H1 (cell line): ENCODE measurements at regions not wholly inside any gene's neighbourhood (a gene's known extent, or its start where the extent isn't known, plus 50 kb on each side); places are given as distances from the start of the nearest gene placed in this dataset.

ENCODE experiments used
- CTCF ChIA-PET: fragments of 300-600 bp; sonication (Branson Sonifier 250); formaldehyde crosslinking; loops from one replicate; lab custom pipeline; 2021; ENCODE audit not compliant: partially characterized antibody; lab: Charles Lee
- POLR2A ChIA-PET: fragments of 300-600 bp; sonication (Branson Sonifier 250); formaldehyde crosslinking; loops from one replicate; lab custom pipeline; 2021; ENCODE audit warnings: inconsistent platforms; ENCODE audit not compliant: partially characterized antibody; lab: Charles Lee
- DNase-seq, 2 experiments: peaks; one replicate each; pipeline versions ENCODE4 v3.0.0 to v3.0.0-alpha.2; 2010 to 2022; ENCODE audit warnings: low spot score in 2 of 2, low read depth in 1 of 2, mixed read lengths in 1 of 2
- FAIRE-seq: peaks from 2 replicates; lab custom pipeline; 2011; peaks lifted over from hg19 to GRCh38; lab: Jason Lieb, UNC
- H2AFZ ChIP-seq: 2 replicates; pipeline ENCODE4 v1.8.1; 2012; ENCODE audit warnings: low read length, inconsistent platforms
- H2AK5ac ChIP-seq: 2 replicates; pipeline ENCODE4 v1.6.1; 2013; ENCODE audit warnings: low read depth, low read length
- H2BK120ac ChIP-seq: replicated peaks from 2 replicates; pipeline ENCODE3; 2013; ENCODE audit warnings: low read depth, low read length, inconsistent platforms
- H2BK12ac ChIP-seq: 2 replicates; pipeline ENCODE4 v1.6.1; 2013; ENCODE audit warnings: low read depth, low read length
- H2BK15ac ChIP-seq: 2 replicates; pipeline ENCODE4 v1.6.1; 2013; ENCODE audit warnings: low read length
- H2BK20ac ChIP-seq: 2 replicates; pipeline ENCODE4 v1.6.1; 2013; ENCODE audit warnings: low read length
- H2BK5ac ChIP-seq: 2 replicates; pipeline ENCODE4 v1.6.1; 2013; ENCODE audit warnings: low read depth, low read length
- H3K14ac ChIP-seq: 2 replicates; pipeline ENCODE4 v1.6.1; 2013; ENCODE audit warnings: inconsistent platforms; ENCODE audit not compliant: insufficient read length
- H3K18ac ChIP-seq: 2 replicates; pipeline ENCODE4 v1.6.1; 2013; ENCODE audit warnings: low read length; ENCODE audit errors: extremely low read depth
- H3K23ac ChIP-seq: 2 replicates; pipeline ENCODE4 v1.6.1; 2013; ENCODE audit warnings: inconsistent platforms; ENCODE audit not compliant: insufficient read length
- H3K23me2 ChIP-seq: 2 replicates; pipeline ENCODE4 v1.6.1; 2013; ENCODE audit warnings: low read depth, low read length
- H3K27ac ChIP-seq: 2 replicates; pipeline ENCODE4 v1.6.1; 2011; ENCODE audit warnings: low read depth, low read length, inconsistent platforms
- H3K27me3 ChIP-seq, 4 experiments: replicated peaks in 1 of 4; 1 replicate in 1 of 4; 2 replicates in 3 of 4; pipeline versions ENCODE4 v1.6.1 to v1.8.1; 2011 to 2013; ENCODE audit warnings: low read length in 3 of 4, mild to moderate bottlenecking in 3 of 4, inconsistent platforms in 2 of 4, mixed read lengths in 2 of 4, moderate library complexity in 1 of 4; ENCODE audit not compliant: control insufficient read depth in 3 of 4, insufficient read depth in 3 of 4; ENCODE audit errors: extremely low read depth in 1 of 4
- H3K36me3 ChIP-seq, 4 experiments: 2 replicates each; pipeline versions ENCODE4 v1.6.1 to v1.8.1; 2011 to 2013; ENCODE audit warnings: mild to moderate bottlenecking in 4 of 4, low read length in 3 of 4, moderate library complexity in 2 of 4, control low read depth in 1 of 4, inconsistent platforms in 1 of 4; ENCODE audit not compliant: insufficient read depth in 4 of 4, control insufficient read depth in 2 of 4
- H3K4ac ChIP-seq: replicated peaks from 2 replicates; pipeline ENCODE3; 2013; ENCODE audit warnings: low read length, low read depth, mixed read lengths, inconsistent platforms; ENCODE audit not compliant: insufficient read length
- H3K4me1 ChIP-seq, 4 experiments: replicated peaks in 1 of 4; 1 replicate in 1 of 4; 2 replicates in 3 of 4; pipeline versions ENCODE4 v1.6.1 to v1.8.1; 2011 to 2013; ENCODE audit warnings: low read length in 3 of 4, inconsistent platforms in 2 of 4, mixed read lengths in 1 of 4; ENCODE audit not compliant: insufficient read depth in 4 of 4, control insufficient read depth in 3 of 4
- H3K4me2 ChIP-seq, 2 experiments: 2 replicates each; pipeline versions ENCODE4 v1.6.1 to v1.8.1; 2011 to 2013; ENCODE audit warnings: low read depth in 2 of 2, low read length in 2 of 2, control low read depth in 1 of 2, inconsistent platforms in 1 of 2, mild to moderate bottlenecking in 1 of 2; ENCODE audit not compliant: insufficient read depth in 1 of 2
- H3K4me3 ChIP-seq, 4 experiments: fragments of 200-600, 300-600 bp in 1 of 4; sonication (generic), shearing (Covaris generic), sonication (Bioruptor Twin) in 1 of 4; 2 replicates each; pipeline versions ENCODE4 v1.5.1 to v1.8.1; 2011 to 2016; ENCODE audit warnings: low read length in 4 of 4, low read depth in 3 of 4, control low read depth in 2 of 4, inconsistent platforms in 2 of 4, mild to moderate bottlenecking in 2 of 4, mixed read lengths in 1 of 4, moderate library complexity in 1 of 4; ENCODE audit not compliant: insufficient read depth in 2 of 4; ENCODE audit errors: extremely low read depth in 1 of 4
- H3K56ac ChIP-seq: replicated peaks from 2 replicates; pipeline ENCODE3; 2013; ENCODE audit warnings: low read depth, mild to moderate bottlenecking, mixed read lengths, low read length, inconsistent platforms; ENCODE audit not compliant: insufficient read length
- H3K79me1 ChIP-seq: 2 replicates; pipeline ENCODE4 v1.6.1; 2013; ENCODE audit warnings: low read depth, low read length, control low read depth
- H3K79me2 ChIP-seq, 2 experiments: 2 replicates each; pipeline versions ENCODE4 v1.6.1 to v1.8.1; 2012 to 2013; ENCODE audit warnings: low read length in 2 of 2, mild to moderate bottlenecking in 2 of 2, inconsistent platforms in 1 of 2; ENCODE audit not compliant: insufficient read depth in 2 of 2, control insufficient read depth in 1 of 2
- H3K9ac ChIP-seq, 4 experiments: replicated peaks in 1 of 4; 1 replicate in 1 of 4; 2 replicates in 3 of 4; pipeline versions ENCODE4 v1.6.1 to v1.8.1; 2011 to 2013; ENCODE audit warnings: low read depth in 3 of 4, low read length in 3 of 4, control low read depth in 2 of 4, mild to moderate bottlenecking in 2 of 4, moderate library complexity in 2 of 4, inconsistent platforms in 1 of 4; ENCODE audit errors: extremely low read depth in 1 of 4
- H3K9me3 ChIP-seq, 2 experiments: 2 replicates each; pipeline versions ENCODE4 v1.6.1 to v1.8.1; 2012 to 2013; ENCODE audit warnings: mild to moderate bottlenecking in 2 of 2, moderate library complexity in 2 of 2, control low read depth in 1 of 2, inconsistent platforms in 1 of 2, low read depth in 1 of 2, low read length in 1 of 2, mixed read lengths in 1 of 2; ENCODE audit not compliant: insufficient read depth in 2 of 2
- H4K20me1 ChIP-seq, 2 experiments: replicated peaks in 1 of 2; 2 replicates each; pipeline versions ENCODE3 to v1.8.1; 2011 to 2013; ENCODE audit warnings: inconsistent platforms in 2 of 2, low read length in 2 of 2, mild to moderate bottlenecking in 1 of 2; ENCODE audit not compliant: insufficient read depth in 2 of 2, control insufficient read depth in 1 of 2
- H4K5ac ChIP-seq: 2 replicates; pipeline ENCODE4 v1.6.1; 2013; ENCODE audit warnings: low read length, low read depth, mixed read lengths, inconsistent platforms; ENCODE audit not compliant: insufficient read length
- H4K8ac ChIP-seq: 2 replicates; pipeline ENCODE4 v1.8.0; 2013; ENCODE audit warnings: mild to moderate bottlenecking, moderate library complexity, low read length, inconsistent platforms; ENCODE audit not compliant: insufficient read depth; ENCODE audit errors: extremely low read depth
- H4K91ac ChIP-seq: replicated peaks from 2 replicates; pipeline ENCODE3; 2013; ENCODE audit warnings: low read length, mixed read lengths, inconsistent platforms; ENCODE audit not compliant: insufficient read length
- ASH2L ChIP-seq: fragments of 200-600, 300-600 bp; sonication (generic); IDR thresholded peaks from one replicate; pipeline ENCODE4 v1.7.1; 2017; ENCODE audit warnings: low read length
- BRCA1 ChIP-seq: IDR thresholded peaks from 2 replicates; pipeline ENCODE4 v1.6.1; 2012; ENCODE audit warnings: low read depth, low read length, improper control_type of control experiment
- CHD2 ChIP-seq: IDR thresholded peaks from 2 replicates; pipeline ENCODE4 v1.6.1; 2012; ENCODE audit warnings: low read length, improper control_type of control experiment
- CREB1 ChIP-seq: IDR thresholded peaks from 2 replicates; pipeline ENCODE4 v1.6.1; 2012; ENCODE audit warnings: inconsistent platforms
- EGR1 ChIP-seq: IDR thresholded peaks from 2 replicates; pipeline ENCODE4 v1.6.1; 2011; ENCODE audit warnings: low read depth, low read length, borderline replicate concordance
- FOSL1 ChIP-seq: IDR thresholded peaks from 2 replicates; pipeline ENCODE4 v1.6.1; 2011; ENCODE audit warnings: mild to moderate bottlenecking, low read depth, low read length, moderate library complexity; ENCODE audit not compliant: insufficient read depth
- NANOG ChIP-seq: IDR thresholded peaks from 2 replicates; pipeline ENCODE4 v1.6.1; 2011; ENCODE audit warnings: low read length, low read depth, mild to moderate bottlenecking, inconsistent platforms; ENCODE audit not compliant: insufficient read depth, poor library complexity, severe bottlenecking
- NRF1 ChIP-seq: IDR thresholded peaks from 2 replicates; pipeline ENCODE4 v1.6.1; 2011; ENCODE audit warnings: mild to moderate bottlenecking, low read depth, low read length, improper control_type of control experiment
- RNF2 ChIP-seq: fragments of 200-900, 300-1000 bp; sonication (generic); IDR thresholded peaks from 2 replicates; pipeline ENCODE4 v1.7.1; 2016; ENCODE audit warnings: borderline replicate concordance, low read depth, mild to moderate bottlenecking, antibody characterized with exemption, low read length; ENCODE audit not compliant: poor library complexity, severe bottlenecking; ENCODE audit errors: missing control alignments
- SIN3A ChIP-seq, 2 experiments: IDR thresholded peaks in 1 of 2; conservative IDR thresholded peaks in 1 of 2; 2 replicates each; pipeline ENCODE4 v1.6.1; 2011 to 2012; ENCODE audit warnings: low read length in 2 of 2, improper control_type of control experiment in 1 of 2, low read depth in 1 of 2, mild to moderate bottlenecking in 1 of 2
- SRF ChIP-seq: IDR thresholded peaks from 2 replicates; pipeline ENCODE4 v1.6.1; 2011; ENCODE audit warnings: mild to moderate bottlenecking, low read depth, low read length, moderate library complexity
- TEAD4 ChIP-seq: IDR thresholded peaks from 2 replicates; pipeline ENCODE4 v1.6.1; 2012; ENCODE audit warnings: low read depth, low read length, inconsistent platforms, mixed read lengths
- WGBS, 2 experiments: shearing (Covaris generic) in 1 of 2; methylation state at CpG; one replicate each; pipeline versions ENCODE4 v1.1.6 to v1.1.7; 2013 to 2015; ENCODE audit warnings: low lambda C conversion rate in 2 of 2, mixed read lengths in 2 of 2, inconsistent platforms in 1 of 2, low coverage in 1 of 2, missing lambda C conversion rate in 1 of 2; ENCODE audit not compliant: insufficient replicate concordance in 2 of 2, insufficient coverage in 1 of 2, insufficient read length in 1 of 2; ENCODE audit errors: extremely low coverage in 1 of 2, missing lambda C conversion rate in 1 of 2; 5-methylcytosine and 5-hydroxymethylcytosine counted together
- TF ChIP-seq, protein P1 (sequence below): IDR thresholded peaks from 2 replicates; pipeline ENCODE4 v1.6.1; 2012; ENCODE audit warnings: inconsistent platforms
- TF ChIP-seq, protein P2 (sequence below): IDR thresholded peaks from 2 replicates; pipeline ENCODE4 v1.6.1; 2011; ENCODE audit warnings: low read depth, mild to moderate bottlenecking, low read length; ENCODE audit not compliant: insufficient read depth

DNA sequence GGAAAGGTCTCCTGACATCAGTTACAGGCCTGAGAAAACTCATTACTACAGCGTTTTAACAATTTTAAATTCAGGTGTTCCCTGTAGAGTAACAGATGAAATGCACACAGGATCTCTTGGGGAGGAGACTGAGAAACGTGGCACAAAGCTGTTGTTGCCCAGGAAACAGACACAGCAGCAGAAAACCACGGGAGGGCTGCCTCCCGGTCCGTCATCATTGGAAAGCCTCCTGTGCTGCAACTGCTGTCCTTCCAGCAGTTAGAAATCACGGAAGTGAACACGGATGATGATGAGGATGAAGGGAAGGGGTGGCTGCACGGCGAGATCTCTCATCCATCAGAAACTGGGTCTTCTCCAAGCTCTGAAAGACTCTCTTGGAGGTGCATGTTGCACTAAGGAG, 94.6 kb upstream of the RNF32 start:
- Histone ChIP-seq H3K4me2 (no peak overlapping the region), H2BK5ac (no peak overlapping the region), H3K23ac (no peak overlapping the region), H3K4ac (no peak overlapping the region), H3K14ac (no peak overlapping the region), H3K79me1 (no peaks in the 10 kb centered on the region), H2BK15ac (no peak overlapping the region), H2AFZ (no peak overlapping the region), H2AK5ac (no peak overlapping the region), H3K27me3 (no peaks in the 10 kb centered on the region), H3K79me2 (no peaks in the 10 kb centered on the region), H3K18ac (no peak overlapping the region), H3K4me1 (peaks cover 0 to 3% (median under 1%) of the 10 kb centered on the region in 4 experiments; a peak in 3 of 7 replicates), H2BK120ac (no peak overlapping the region), H4K5ac (no peak overlapping the region), H3K9ac (no peak overlapping the region), H2BK20ac (no peak overlapping the region), H4K91ac (no peak overlapping the region), H3K36me3 (no peaks in the 10 kb centered on the region), H2BK12ac (0 out of 2 replicates have a peak overlapping the region, but pooled peaks have one; percentile 17), H3K27ac (no peak overlapping the region), H3K9me3 (no peaks in the 10 kb centered on the region), H3K4me3 (no peak overlapping the region), H4K8ac (no peak overlapping the region), H3K23me2 (no peaks in the 10 kb centered on the region), H4K20me1 (no peaks in the 10 kb centered on the region), H3K56ac (no peak overlapping the region)
- WGBS, 2 experiments = 88% methylated on average over 9 of the region's 9 CpGs; no CpG with 5 or more reads in 1 of the 2 experiments
- ChIA-PET POLR2A (no interaction called here), CTCF (interaction anchor here (0.6 to 0.8 kb wide), 3 partner anchors 57 to 933 kb away, joined by 3 read pairs; no protein-coding TSS in a partner anchor)
- FAIRE-seq (no peak), DNase-seq (no peak)
- TF ChIP-seq RNF2 (no peak), CHD2 (no peak), SRF (no peak), TEAD4 (no peak), NRF1 (no peak), NANOG (no peak), FOSL1 (no peak), ASH2L (no peak), BRCA1 (no peak), SIN3A (conservative IDR thresholded peaks at IDR 0.05 in 1 of 2, IDR thresholded peaks at IDR 0.05 in 1 of 2; ENCODE audit: low read depth in 1 of 2, low read length in 2 of 2) (no peak), EGR1 (no peak), CREB1 (no peak)
- TF ChIP-seq, protein P1, sequence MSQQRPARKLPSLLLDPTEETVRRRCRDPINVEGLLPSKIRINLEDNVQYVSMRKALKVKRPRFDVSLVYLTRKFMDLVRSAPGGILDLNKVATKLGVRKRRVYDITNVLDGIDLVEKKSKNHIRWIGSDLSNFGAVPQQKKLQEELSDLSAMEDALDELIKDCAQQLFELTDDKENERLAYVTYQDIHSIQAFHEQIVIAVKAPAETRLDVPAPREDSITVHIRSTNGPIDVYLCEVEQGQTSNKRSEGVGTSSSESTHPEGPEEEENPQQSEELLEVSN = no peak
- TF ChIP-seq, protein P2, sequence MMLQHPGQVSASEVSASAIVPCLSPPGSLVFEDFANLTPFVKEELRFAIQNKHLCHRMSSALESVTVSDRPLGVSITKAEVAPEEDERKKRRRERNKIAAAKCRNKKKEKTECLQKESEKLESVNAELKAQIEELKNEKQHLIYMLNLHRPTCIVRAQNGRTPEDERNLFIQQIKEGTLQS = no peak
